Small intestine (tissue), 7 donors: ENCODE measurements at regions not wholly inside any gene's neighbourhood (a gene's known extent, or its start where the extent isn't known, plus 50 kb on each side); places are given as distances from the start of the nearest gene placed in this dataset.

ENCODE experiments used
- DNase-seq, 2 donors: peaks; one replicate each; pipeline versions ENCODE4 v3.0.0 to v3.0.0-alpha.2; 2013
- FAIRE-seq: peaks from 2 replicates; lab custom pipeline; 2012; peaks lifted over from hg19 to GRCh38; lab: Jason Lieb, UNC
- H3K27ac ChIP-seq, 3 donors: one replicate each; pipeline ENCODE4 v1.5.1; 2013; ENCODE audit warnings: low read length in 2 of 3, mild to moderate bottlenecking in 2 of 3, control low read depth in 1 of 3, inconsistent platforms in 1 of 3, low read depth in 1 of 3, moderate library complexity in 1 of 3
- H3K27me3 ChIP-seq, 3 donors: one replicate each; pipeline ENCODE4 v1.6.1; 2013; ENCODE audit warnings: low read length in 3 of 3, inconsistent platforms in 1 of 3; ENCODE audit not compliant: control insufficient read depth in 3 of 3, insufficient read depth in 3 of 3
- H3K36me3 ChIP-seq, 3 donors: one replicate each; pipeline ENCODE4 v1.6.1; 2013; ENCODE audit warnings: low read length in 3 of 3, inconsistent platforms in 1 of 3, low read depth in 1 of 3, mild to moderate bottlenecking in 1 of 3, moderate library complexity in 1 of 3; ENCODE audit not compliant: control insufficient read depth in 3 of 3, insufficient read depth in 2 of 3
- H3K4me1 ChIP-seq, 3 donors: one replicate each; pipeline ENCODE4 v1.6.1; 2013; ENCODE audit warnings: low read length in 2 of 3, inconsistent platforms in 1 of 3, low read depth in 1 of 3, mild to moderate bottlenecking in 1 of 3, moderate library complexity in 1 of 3; ENCODE audit not compliant: control insufficient read depth in 3 of 3, insufficient read depth in 2 of 3
- H3K4me3 ChIP-seq, 3 donors: one replicate each; pipeline ENCODE4 v1.5.1; 2013; ENCODE audit warnings: low read length in 3 of 3, control low read depth in 1 of 3, inconsistent platforms in 1 of 3, low read depth in 1 of 3, mild to moderate bottlenecking in 1 of 3, moderate library complexity in 1 of 3
- H3K9me3 ChIP-seq, 2 donors: one replicate each; pipeline ENCODE4 v1.6.1; 2013; ENCODE audit warnings: low read depth in 1 of 2, low read length in 1 of 2; ENCODE audit not compliant: control insufficient read depth in 2 of 2, insufficient read depth in 1 of 2
- WGBS, 3 donors: extraction: QIAGEN DNeasy Blood & Tissue Kit; methylation state at CpG; one replicate each; pipeline ENCODE4 v1.1.7; 2013; 5-methylcytosine and 5-hydroxymethylcytosine counted together
- donor health status: healthy with polysubstance abuse.
- donor health status: control.
- donor health status: control.
- donor health status: Bipolar disorder and iron deficiency.
- donor health status: healthy.

GRCh38 chr6:4268171-4268570 lies 132.8 kb upstream of the ECI2 start:
- 78 to 82% (median 78%) methylated on average over 2 of the region's 2 CpGs for WGBS, 3 donors
- H3K4me1 ChIP-seq, result peaks cover 0 to 2% (median 0%) of the 10 kb centered on the region in 3 donors

GRCh38 chr6:4265740-4266139 lies 130.4 kb upstream of the ECI2 start:
- DNase-seq (no peak), FAIRE-seq (no peak)

More at GRCh38 chr6:4268171-4268570, 132.8 kb upstream of the ECI2 start:
- H3K27ac ChIP-seq, result no peak overlapping the region
- H3K27me3 ChIP-seq, result no peaks in the 10 kb centered on the region
- no peaks in the 10 kb centered on the region for H3K9me3 ChIP-seq
- FAIRE-seq, result no peak
- H3K4me3 ChIP-seq, result no peak overlapping the region
- H3K36me3 ChIP-seq, result no peaks in the 10 kb centered on the region
- no peak for DNase-seq

GRCh38 chr6:4264601-4265000 lies 129.2 kb upstream of the ECI2 start:
- DNase-seq, result no peak
- no peaks in the 10 kb centered on the region for H3K9me3 ChIP-seq
- H3K27ac ChIP-seq, result no peak overlapping the region
- no peaks in the 10 kb centered on the region for H3K27me3 ChIP-seq
- 87 to 97% (median 96%) methylated on average over 1 of the region's 1 CpG for WGBS, 3 donors
- H3K4me3 ChIP-seq, result no peak overlapping the region
- no peak for FAIRE-seq
- peaks cover 0 to 4% (median 0%) of the 10 kb centered on the region in 3 donors for H3K4me1 ChIP-seq
- no peaks in the 10 kb centered on the region for H3K36me3 ChIP-seq

More at GRCh38 chr6:4265740-4266139, 130.4 kb upstream of the ECI2 start:
- Histone ChIP-seq H3K4me3 (no peak overlapping the region), H3K9me3 (no peaks in the 10 kb centered on the region), H3K27ac (no peak overlapping the region), H3K27me3 (no peaks in the 10 kb centered on the region), H3K4me1 (peaks cover 0 to 4% (median 0%) of the 10 kb centered on the region in 3 donors), H3K36me3 (no peaks in the 10 kb centered on the region)
- 85 to 92% (median 89%) methylated on average over 7 of the region's 7 CpGs for WGBS, 3 donors

GRCh38 chr6:4264081-4264480 lies 128.7 kb upstream of the ECI2 start:
- 69 to 86% (median 80%) methylated on average over 3 of the region's 3 CpGs for WGBS, 3 donors
- H3K4me1 ChIP-seq, result peaks cover 0 to 4% (median 0%) of the 10 kb centered on the region in 3 donors
- H3K27me3 ChIP-seq, result no peaks in the 10 kb centered on the region
- FAIRE-seq (no peak), DNase-seq (no peak)
- H3K4me3 ChIP-seq, result no peak overlapping the region
- no peaks in the 10 kb centered on the region for H3K36me3 ChIP-seq
- H3K27ac ChIP-seq, result no peak overlapping the region
- H3K9me3 ChIP-seq, result no peaks in the 10 kb centered on the region

GRCh38 chr6:4262526-4262925 lies 127.2 kb upstream of the ECI2 start:
- DNase-seq (no peak), FAIRE-seq (no peak)
- Histone ChIP-seq H3K4me1 (peaks cover 0 to 4% (median 0%) of the 10 kb centered on the region in 3 donors), H3K36me3 (no peaks in the 10 kb centered on the region), H3K4me3 (no peak overlapping the region), H3K27ac (no peak overlapping the region), H3K27me3 (no peaks in the 10 kb centered on the region), H3K9me3 (no peaks in the 10 kb centered on the region)
- 0 to 34% (median 10%) methylated on average over 1 of the region's 1 CpG for WGBS, 3 donors

- no peak overlapping the region for H3K4me3 ChIP-seq
- FAIRE-seq, result no peak
Observed at GRCh38 chr6:4259391-4259790, 124.0 kb upstream of the ECI2 start.

GRCh38 chr6:4258733-4259132 lies 123.4 kb upstream of the ECI2 start:
- DNase-seq (no peak), FAIRE-seq (no peak)
- Histone ChIP-seq H3K27me3 (no peaks in the 10 kb centered on the region), H3K4me1 (peaks cover 0 to 4% (median 0%) of the 10 kb centered on the region in 3 donors), H3K27ac (no peak overlapping the region), H3K9me3 (peaks cover 0 to 2% of the 10 kb centered on the region in 2 donors), H3K4me3 (no peak overlapping the region), H3K36me3 (no peaks in the 10 kb centered on the region)
- whole genome bisulfite sequencing, 3 donors, result 73 to 77% (median 74%) methylated on average over 5 of the region's 5 CpGs

More at GRCh38 chr6:4259391-4259790, 124.0 kb upstream of the ECI2 start:
- Histone ChIP-seq H3K9me3 (peaks cover 0 to 2% of the 10 kb centered on the region in 2 donors), H3K27ac (no peak overlapping the region), H3K27me3 (no peaks in the 10 kb centered on the region), H3K4me1 (peaks cover 0 to 4% (median 0%) of the 10 kb centered on the region in 3 donors), H3K36me3 (no peaks in the 10 kb centered on the region)
- 31 to 59% (median 46%) methylated on average over 4 of the region's 4 CpGs for WGBS, 3 donors
- no peak for DNase-seq

GRCh38 chr6:4256969-4257368 lies 121.6 kb upstream of the ECI2 start:
- no peak overlapping the region for H3K4me3 ChIP-seq
- H3K27me3 ChIP-seq, result no peaks in the 10 kb centered on the region
- no peak for FAIRE-seq
- H3K27ac ChIP-seq, result no peak overlapping the region
- H3K4me1 ChIP-seq, result no peaks in the 10 kb centered on the region
- no peaks in the 10 kb centered on the region for H3K36me3 ChIP-seq
- H3K9me3 ChIP-seq, result peaks cover 0 to 2% of the 10 kb centered on the region in 2 donors
- DNase-seq, result no peak
- 78 to 88% (median 86%) methylated on average over 3 of the region's 3 CpGs for WGBS, 3 donors
